A549 (cell line): ENCODE measurements at regions not wholly inside any gene's neighbourhood (a gene's known extent, or its start where the extent isn't known, plus 50 kb on each side); places are given as distances from the start of the nearest gene placed in this dataset.

Experiments used
- EP300 ChIP-seq, 2 experiments: fragments of >200 bp; sonication (Bioruptor Twin); formaldehyde crosslinking; IDR thresholded peaks; 2 replicates in 1 of 2; 3 replicates in 1 of 2; pipeline ENCODE4 v1.6.1; 2016 to 2017
- JUNB ChIP-seq: fragments of >200 bp; sonication (Bioruptor Twin); formaldehyde crosslinking; IDR thresholded peaks from 2 replicates; pipeline ENCODE4 v1.6.1; 2016
- POLR2A ChIP-seq: IDR thresholded peaks from 2 replicates; pipeline ENCODE4 v1.6.1; 2012; ENCODE audit warnings: mild to moderate bottlenecking, low read length
- RAD21 ChIP-seq, 2 experiments: fragments of >200 bp in 1 of 2; sonication (Bioruptor Twin) in 1 of 2; formaldehyde crosslinking in 1 of 2; IDR thresholded peaks in 1 of 2; conservative IDR thresholded peaks in 1 of 2; 2 replicates in 1 of 2; 3 replicates in 1 of 2; pipeline ENCODE4 v1.6.1; 2012 to 2018; ENCODE audit warnings: inconsistent platforms in 1 of 2
- TF ChIP-seq, protein P1 (sequence below): fragments of >200 bp; sonication (Bioruptor Twin); formaldehyde crosslinking; IDR thresholded peaks from 3 replicates; pipeline ENCODE4 v1.5.1; 2016
- TF ChIP-seq, protein P2 (sequence below): IDR thresholded peaks from 2 replicates; pipeline ENCODE4 v1.6.1; 2012; ENCODE audit warnings: low read depth, borderline replicate concordance

GRCh38 chr3:28947751-28948150 is 333.1 kb upstream of the RBMS3 start:
- TF ChIP-seq, protein P1, sequence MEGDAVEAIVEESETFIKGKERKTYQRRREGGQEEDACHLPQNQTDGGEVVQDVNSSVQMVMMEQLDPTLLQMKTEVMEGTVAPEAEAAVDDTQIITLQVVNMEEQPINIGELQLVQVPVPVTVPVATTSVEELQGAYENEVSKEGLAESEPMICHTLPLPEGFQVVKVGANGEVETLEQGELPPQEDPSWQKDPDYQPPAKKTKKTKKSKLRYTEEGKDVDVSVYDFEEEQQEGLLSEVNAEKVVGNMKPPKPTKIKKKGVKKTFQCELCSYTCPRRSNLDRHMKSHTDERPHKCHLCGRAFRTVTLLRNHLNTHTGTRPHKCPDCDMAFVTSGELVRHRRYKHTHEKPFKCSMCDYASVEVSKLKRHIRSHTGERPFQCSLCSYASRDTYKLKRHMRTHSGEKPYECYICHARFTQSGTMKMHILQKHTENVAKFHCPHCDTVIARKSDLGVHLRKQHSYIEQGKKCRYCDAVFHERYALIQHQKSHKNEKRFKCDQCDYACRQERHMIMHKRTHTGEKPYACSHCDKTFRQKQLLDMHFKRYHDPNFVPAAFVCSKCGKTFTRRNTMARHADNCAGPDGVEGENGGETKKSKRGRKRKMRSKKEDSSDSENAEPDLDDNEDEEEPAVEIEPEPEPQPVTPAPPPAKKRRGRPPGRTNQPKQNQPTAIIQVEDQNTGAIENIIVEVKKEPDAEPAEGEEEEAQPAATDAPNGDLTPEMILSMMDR, result no peak
- no peak for TF ChIP-seq RAD21 (conservative IDR thresholded peaks at IDR 0.05 in 1 of 2, IDR thresholded peaks at IDR 0.05 in 1 of 2)
- no peak for TF ChIP-seq EP300 (IDR thresholded peaks at IDR 0.05)
- no peak for TF ChIP-seq POLR2A
- TF ChIP-seq, protein P2, sequence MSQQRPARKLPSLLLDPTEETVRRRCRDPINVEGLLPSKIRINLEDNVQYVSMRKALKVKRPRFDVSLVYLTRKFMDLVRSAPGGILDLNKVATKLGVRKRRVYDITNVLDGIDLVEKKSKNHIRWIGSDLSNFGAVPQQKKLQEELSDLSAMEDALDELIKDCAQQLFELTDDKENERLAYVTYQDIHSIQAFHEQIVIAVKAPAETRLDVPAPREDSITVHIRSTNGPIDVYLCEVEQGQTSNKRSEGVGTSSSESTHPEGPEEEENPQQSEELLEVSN, result no peak
- TF ChIP-seq JUNB, result no peak
